GM19372 (cell line): ENCODE measurements at regions not wholly inside any gene's neighbourhood (a gene's known extent, or its start where the extent isn't known, plus 50 kb on each side); places are given as distances from the start of the nearest gene placed in this dataset.

Experiments
- ATAC-seq: cut with Tn5 transposase; IDR thresholded peaks from one replicate; pipeline ENCODE4 v1.9.1; 2021; ENCODE audit warnings: mild to moderate bottlenecking, low read depth, moderate library complexity; ENCODE audit not compliant: unreplicated experiment

DNA sequence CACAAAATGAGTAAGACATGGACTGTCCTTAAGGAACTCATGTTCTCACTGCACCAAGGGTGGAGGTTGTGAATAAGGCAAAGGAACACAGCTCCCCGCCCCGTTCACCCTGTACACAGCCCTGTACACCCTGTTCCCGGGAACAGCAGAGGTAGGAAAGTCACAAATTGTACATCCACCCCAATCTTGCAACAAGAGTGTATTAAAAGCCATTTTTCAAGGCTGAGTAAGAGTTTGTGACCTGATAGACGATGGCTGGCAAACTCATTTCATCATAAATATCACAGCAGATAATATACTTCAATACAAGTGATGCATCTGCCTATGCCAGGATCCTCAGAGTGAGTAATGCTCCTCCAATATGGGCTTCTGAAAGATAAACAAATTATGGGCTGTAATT is 52.5 kb upstream of the CAMK1G start:
- ATAC-seq = no peak

DNA sequence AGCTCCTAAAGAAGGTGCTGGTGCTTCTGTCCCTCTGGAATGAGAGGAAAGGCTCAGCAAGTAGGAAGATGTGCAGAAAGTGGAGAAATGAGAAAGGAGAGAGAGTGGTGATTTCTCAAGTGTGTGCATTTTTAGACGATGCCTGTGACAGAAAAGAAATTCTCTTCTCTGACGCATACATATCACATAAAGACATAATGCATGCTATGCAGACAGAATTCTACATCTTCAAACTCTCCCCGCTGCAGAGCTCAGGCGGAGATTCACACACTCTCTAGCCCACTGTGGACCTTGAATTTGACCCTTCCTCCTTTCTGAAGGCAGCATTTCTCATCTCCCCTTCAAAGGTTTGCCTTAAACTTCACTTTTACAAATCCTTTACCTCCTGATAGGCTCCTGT is 52.0 kb upstream of the CAMK1G start:
- no peak for ATAC-seq
